GM23248 (cell line): ENCODE measurements at regions not wholly inside any gene's neighbourhood (a gene's known extent, or its start where the extent isn't known, plus 50 kb on each side); places are given as distances from the start of the nearest gene placed in this dataset.
"Not testable (repeated sequence)": the region's sequence is repeated elsewhere in the genome, so short reads cannot be mapped to it uniquely, and the experiment has no call there.

Experiments
- DNase-seq: peaks from one replicate; pipeline ENCODE4 v3.0.0-alpha.2; 2015
- H2AFZ ChIP-seq: fragments of 200-600 bp; sonication (generic); 2 replicates; pipeline ENCODE4 v1.6.1; 2016; ENCODE audit warnings: antibody characterized with exemption
- H3F3A ChIP-seq: fragments of 200-600 bp; sonication (generic); 2 replicates; pipeline ENCODE4 v1.6.1; 2016; ENCODE audit warnings: mild to moderate bottlenecking, antibody characterized with exemption, mixed run types; ENCODE audit not compliant: insufficient read depth
- H3K27ac ChIP-seq: fragments of 200-600 bp; sonication (generic); 2 replicates; pipeline ENCODE4 v1.5.1; 2016; ENCODE audit warnings: mild to moderate bottlenecking
- H3K27me3 ChIP-seq: fragments of 200-600 bp; sonication (generic); replicated peaks from 2 replicates; pipeline ENCODE4 v1.6.1; 2016; ENCODE audit warnings: mild to moderate bottlenecking; ENCODE audit not compliant: insufficient read depth
- H3K36me3 ChIP-seq: fragments of 200-600 bp; sonication (generic); 2 replicates; pipeline ENCODE4 v1.6.1; 2016; ENCODE audit warnings: low read depth, mild to moderate bottlenecking
- H3K4me1 ChIP-seq: fragments of 200-600 bp; sonication (generic); 2 replicates; pipeline ENCODE4 v1.6.1; 2016; ENCODE audit warnings: mild to moderate bottlenecking; ENCODE audit not compliant: insufficient read depth
- H3K4me2 ChIP-seq: fragments of 200-600 bp; sonication (generic); one replicate; pipeline ENCODE4 v1.6.1; 2016; ENCODE audit warnings: mild to moderate bottlenecking; ENCODE audit not compliant: unreplicated experiment
- H3K4me3 ChIP-seq: fragments of 200-600 bp; sonication (generic); 2 replicates; pipeline ENCODE4 v1.5.1; 2016; ENCODE audit warnings: mild to moderate bottlenecking
- H3K79me2 ChIP-seq: fragments of 200-600 bp; sonication (generic); 2 replicates; pipeline ENCODE4 v1.6.1; 2016; ENCODE audit warnings: mild to moderate bottlenecking; ENCODE audit not compliant: insufficient read depth
- H3K9ac ChIP-seq: fragments of 200-600 bp; sonication (generic); 2 replicates; pipeline ENCODE4 v1.6.1; 2016; ENCODE audit warnings: mild to moderate bottlenecking
- H3K9me2 ChIP-seq: fragments of 200-600 bp; sonication (generic); 2 replicates; pipeline ENCODE4 v1.6.1; 2016; ENCODE audit warnings: mixed run types, mild to moderate bottlenecking, moderate library complexity; ENCODE audit not compliant: insufficient read depth
- H3K9me3 ChIP-seq: fragments of 200-600 bp; sonication (generic); one replicate; pipeline ENCODE4 v1.6.1; 2017; ENCODE audit warnings: low read depth
- H4K20me1 ChIP-seq: fragments of 200-600 bp; sonication (generic); 2 replicates; pipeline ENCODE4 v1.6.0; 2016; ENCODE audit not compliant: insufficient read depth
- EZH2 ChIP-seq: fragments of 200-600 bp; sonication (generic); IDR thresholded peaks from 2 replicates; pipeline ENCODE4 v1.6.1; 2018; ENCODE audit warnings: antibody characterized with exemption, mild to moderate bottlenecking; ENCODE audit not compliant: insufficient read depth, poor library complexity, severe bottlenecking
- EZH2phosphoT487 ChIP-seq: fragments of 200-600 bp; sonication (generic); IDR thresholded peaks from 2 replicates; pipeline ENCODE4 v1.6.1; 2018; ENCODE audit warnings: antibody characterized with exemption, moderate library complexity, mild to moderate bottlenecking, low read depth; ENCODE audit not compliant: insufficient read depth
- WGBS, 2 experiments: methylation state at CpG; one replicate each; pipeline ENCODE4 v1.1.6; 2015 to 2017; ENCODE audit warnings: low lambda C conversion rate in 2 of 2, low coverage in 1 of 2; ENCODE audit errors: missing lambda C conversion rate in 2 of 2; 5-methylcytosine and 5-hydroxymethylcytosine counted together
- in situ Hi-C: fragments of 300-500 bp; cut with MboI; formaldehyde crosslinking; loops from 2 replicates; pipeline ENCODE4 v1.15.0; 2020

GRCh38 chr5:106397700-106398099 is 1273.0 kb downstream of the EFNA5 start:
- Histone ChIP-seq H3K79me2 (no peaks in the 10 kb centered on the region), H3K4me2 (no peak overlapping the region), H3K4me1 (peaks cover 22% of the 10 kb centered on the region), H3K4me3 (no peak overlapping the region), H3K9me3 (no peaks in the 10 kb centered on the region), H3K27ac (peak overlapping the region; percentile 42), H3K9me2 (no peaks in the 10 kb centered on the region), H3F3A (peaks cover 11% of the 10 kb centered on the region; the same call in 1 of the 2 replicates), H3K9ac (peak overlapping the region; percentile 3; the same call in 1 of the 2 replicates), H3K36me3 (no peaks in the 10 kb centered on the region), H4K20me1 (no peaks in the 10 kb centered on the region), H3K27me3 (no peaks in the 10 kb centered on the region), H2AFZ (0 out of 2 replicates have a peak overlapping the region, but pooled peaks have one; percentile 9)
- peak; percentile 88 for DNase-seq
- in situ Hi-C loops = no loop called here
- WGBS, 2 experiments = 0% methylated on average over 1 of the region's 1 CpG
- no peak for TF ChIP-seq EZH2phosphoT487
- TF ChIP-seq EZH2 = no peak

- Histone ChIP-seq H3K9ac (no peak overlapping the region), H3K4me2 (no peak overlapping the region), H3K4me3 (no peak overlapping the region), H3K27me3 (no peaks in the 10 kb centered on the region), H4K20me1 (no peaks in the 10 kb centered on the region), H3K9me2 (no peaks in the 10 kb centered on the region), H2AFZ (no peak overlapping the region), H3F3A (peaks cover 6% of the 10 kb centered on the region; the same call in 1 of the 2 replicates), H3K4me1 (peaks cover 10% of the 10 kb centered on the region), H3K27ac (no peak overlapping the region), H3K9me3 (no peaks in the 10 kb centered on the region), H3K79me2 (no peaks in the 10 kb centered on the region), H3K36me3 (no peaks in the 10 kb centered on the region)
- in situ Hi-C loops = no loop called here
- WGBS, 2 experiments = 93 to 95% methylated on average over 1 of the region's 1 CpG
- DNase-seq = no peak
- no peak for TF ChIP-seq EZH2phosphoT487
- TF ChIP-seq EZH2 = no peak
Observed at GRCh38 chr5:106393276-106393675, 1277.5 kb downstream of the EFNA5 start.

GRCh38 chr5:106392766-106393165 is 1278.0 kb downstream of the EFNA5 start:
- no peak overlapping the region for H3K4me2 ChIP-seq

GRCh38 chr5:106387767-106388166 is 1283.0 kb downstream of the EFNA5 start:
- H3K9ac ChIP-seq, H3K27ac ChIP-seq, H3K4me2 ChIP-seq, DNase-seq, H3K9me2 ChIP-seq, in situ Hi-C loops, H4K20me1 ChIP-seq, H3K9me3 ChIP-seq, H3K36me3 ChIP-seq, H3K27me3 ChIP-seq, H3K4me1 ChIP-seq, H3F3A ChIP-seq, H3K79me2 ChIP-seq, H3K4me3 ChIP-seq, H2AFZ ChIP-seq: not testable (repeated sequence)
- WGBS, 2 experiments = 95 to 96% methylated on average over 11 of the region's 12 CpGs

More at GRCh38 chr5:106392766-106393165, 1278.0 kb downstream of the EFNA5 start:
- Histone ChIP-seq H3F3A (peaks cover 4% of the 10 kb centered on the region; the same call in 1 of the 2 replicates), H4K20me1 (no peaks in the 10 kb centered on the region), H3K27ac (no peak overlapping the region), H3K9ac (no peak overlapping the region), H2AFZ (no peak overlapping the region), H3K27me3 (no peaks in the 10 kb centered on the region), H3K79me2 (no peaks in the 10 kb centered on the region), H3K9me2 (no peaks in the 10 kb centered on the region), H3K9me3 (no peaks in the 10 kb centered on the region), H3K4me3 (no peak overlapping the region), H3K36me3 (no peaks in the 10 kb centered on the region), H3K4me1 (0 out of 2 replicates have a peak, but pooled peaks cover 6% of the 10 kb centered on the region)
- WGBS, 2 experiments = 76 to 88% methylated on average over 5 of the region's 5 CpGs
- in situ Hi-C loops = no loop called here
- DNase-seq = no peak
- TF ChIP-seq EZH2phosphoT487 = no peak
- TF ChIP-seq EZH2 = no peak

- H3K4me2 ChIP-seq = no peak overlapping the region
- no peaks in the 10 kb centered on the region for H4K20me1 ChIP-seq
- H3K36me3 ChIP-seq = no peaks in the 10 kb centered on the region
- no peaks in the 10 kb centered on the region for H3F3A ChIP-seq
- no peak overlapping the region for H3K9ac ChIP-seq
- H3K27me3 ChIP-seq = 0 out of 2 replicates have a peak, but pooled peaks cover 14% of the 10 kb centered on the region
- H2AFZ ChIP-seq = no peak overlapping the region
- H3K4me1 ChIP-seq = no peaks in the 10 kb centered on the region
- DNase-seq = no peak
- no peaks in the 10 kb centered on the region for H3K79me2 ChIP-seq
- in situ Hi-C loops = no loop called here
- H3K4me3 ChIP-seq = no peak overlapping the region
- H3K9me2 ChIP-seq = no peaks in the 10 kb centered on the region
- no peaks in the 10 kb centered on the region for H3K9me3 ChIP-seq
- WGBS, 2 experiments = 76 to 87% methylated on average over 3 of the region's 3 CpGs
- TF ChIP-seq EZH2 (no peak), EZH2phosphoT487 (no peak)
- H3K27ac ChIP-seq = no peak overlapping the region
Observed at GRCh38 chr5:106386287-106386686, 1284.5 kb downstream of the EFNA5 start.
